SK-N-SH treated with all-trans-retinoic acid at 6 μM for 48 hours (cell line): ENCODE measurements at regions not wholly inside any gene's neighbourhood (a gene's known extent, or its start where the extent isn't known, plus 50 kb on each side); places are given as distances from the start of the nearest gene placed in this dataset.

Experiments
- ATAC-seq: fragments of 200-7000 bp; cut with Tn5 transposase; 3 replicates; pipeline ENCODE4 v1.9.1; 2020; ENCODE audit warnings: mild to moderate bottlenecking, moderate library complexity
- BACH2 ChIP-seq: fragments of 250-450 bp; sonication (Bioruptor Pico); IDR thresholded peaks from 2 replicates; pipeline ENCODE4 v1.9.0; 2021; ENCODE audit warnings: mild to moderate bottlenecking, borderline replicate concordance
- CSDC2 ChIP-seq: fragments of 250-450 bp; sonication (Bioruptor Pico); IDR thresholded peaks from 2 replicates; pipeline ENCODE4 v1.5.0; 2020; ENCODE audit warnings: mild to moderate bottlenecking, moderate library complexity
- ESRRG ChIP-seq: fragments of 250-450 bp; sonication (Bioruptor Pico); IDR thresholded peaks from 2 replicates; pipeline ENCODE4 v1.6.1; 2021; ENCODE audit warnings: mild to moderate bottlenecking
- GLIS3 ChIP-seq: fragments of 250-450 bp; sonication (Bioruptor Pico); IDR thresholded peaks from 2 replicates; pipeline ENCODE4 v1.5.0; 2020; ENCODE audit warnings: mild to moderate bottlenecking, moderate library complexity
- ISL1 ChIP-seq: fragments of 250-450 bp; sonication (Bioruptor Pico); IDR thresholded peaks from 2 replicates; pipeline ENCODE4 v2.1.2; 2022; ENCODE audit warnings: mild to moderate bottlenecking, moderate library complexity
- OSR1 ChIP-seq: fragments of 250-450 bp; sonication (Bioruptor Pico); IDR thresholded peaks from 2 replicates; pipeline ENCODE4 v1.8.0; 2022; ENCODE audit warnings: moderate library complexity, mild to moderate bottlenecking, inconsistent platforms
- PPARA ChIP-seq: fragments of 250-450 bp; sonication (Bioruptor Pico); IDR thresholded peaks from 2 replicates; pipeline ENCODE4 v1.5.0; 2020; ENCODE audit warnings: mild to moderate bottlenecking, borderline replicate concordance
- SNAI2 ChIP-seq: fragments of 250-450 bp; sonication (Bioruptor Pico); IDR thresholded peaks from 2 replicates; pipeline ENCODE4 v1.5.0; 2020; ENCODE audit warnings: mild to moderate bottlenecking, moderate library complexity
- TOX ChIP-seq: fragments of 250-450 bp; sonication (Bioruptor Pico); IDR thresholded peaks from 2 replicates; pipeline ENCODE4 v1.8.0; 2021; ENCODE audit warnings: mild to moderate bottlenecking, moderate library complexity, borderline replicate concordance
- ZC3H10 ChIP-seq: fragments of 250-450 bp; sonication (Bioruptor Pico); IDR thresholded peaks from 2 replicates; pipeline ENCODE4 v1.5.1; 2021; ENCODE audit warnings: mild to moderate bottlenecking, moderate library complexity
- ZFP30 ChIP-seq: fragments of 450-650 bp; formaldehyde crosslinking; IDR thresholded peaks from 2 replicates; pipeline ENCODE4 v1.5.0; 2022; ENCODE audit warnings: mild to moderate bottlenecking, moderate library complexity
- ZNF565 ChIP-seq: fragments of 450-650 bp; formaldehyde crosslinking; conservative IDR thresholded peaks from 2 replicates; pipeline ENCODE4 v1.5.0; 2020; ENCODE audit warnings: low read depth, mild to moderate bottlenecking, moderate library complexity
- ZNF70 ChIP-seq: fragments of 450-650 bp; formaldehyde crosslinking; IDR thresholded peaks from 2 replicates; pipeline ENCODE4 v1.5.0; 2020; ENCODE audit warnings: mild to moderate bottlenecking, moderate library complexity
- ZNF8 ChIP-seq: fragments of 450-650 bp; formaldehyde crosslinking; IDR thresholded peaks from 2 replicates; pipeline ENCODE4 v1.5.0; 2020; ENCODE audit warnings: mild to moderate bottlenecking, moderate library complexity
- TF ChIP-seq, protein P1 (sequence below): fragments of 250-450 bp; sonication (Bioruptor Pico); IDR thresholded peaks from 2 replicates; pipeline ENCODE4 v1.8.0; 2021; ENCODE audit warnings: low read depth, mild to moderate bottlenecking, moderate library complexity, borderline replicate concordance
- TF ChIP-seq, protein P2 (sequence below): fragments of 250-450 bp; sonication (Bioruptor Pico); IDR thresholded peaks from 2 replicates; pipeline ENCODE4 v1.8.0; 2020; ENCODE audit warnings: mild to moderate bottlenecking, moderate library complexity, borderline replicate concordance
- TF ChIP-seq, protein P3 (sequence below): fragments of 250-450 bp; sonication (Bioruptor Pico); IDR thresholded peaks from 2 replicates; pipeline ENCODE4 v1.5.1; 2020; ENCODE audit warnings: low read depth, mild to moderate bottlenecking, moderate library complexity
- TF ChIP-seq, protein P4 (sequence below): fragments of 250-450 bp; sonication (Bioruptor Pico); IDR thresholded peaks from 2 replicates; pipeline ENCODE4 v1.5.1; 2021; ENCODE audit warnings: mild to moderate bottlenecking, moderate library complexity
- TF ChIP-seq, protein P5 (sequence below): fragments of 250-450 bp; sonication (Bioruptor Pico); IDR thresholded peaks from 2 replicates; pipeline ENCODE4 v1.5.0; 2020; ENCODE audit warnings: mild to moderate bottlenecking, moderate library complexity

DNA sequence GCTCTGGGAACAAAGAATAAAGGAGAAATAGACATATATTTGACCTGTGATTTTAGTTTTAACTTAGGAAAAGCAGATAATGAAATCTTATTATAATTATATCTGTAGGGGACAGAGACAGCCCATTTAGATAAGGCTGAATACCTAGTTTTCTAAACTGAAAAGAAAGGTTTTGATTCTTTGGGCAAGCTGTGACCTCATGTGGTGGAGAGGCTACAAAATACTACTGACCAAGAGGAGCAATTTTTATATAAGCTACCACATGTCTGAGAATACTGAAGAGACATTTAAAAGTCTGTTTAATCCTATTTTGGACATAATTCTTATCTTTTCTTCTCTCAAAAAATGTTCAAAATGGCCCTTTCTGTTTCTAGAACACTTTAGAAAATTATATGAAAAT is 271.0 kb downstream of the MTERF1 start:
- TF ChIP-seq PPARA (CRISPR knock-in tag) = no peak
- no peak for TF ChIP-seq TOX (CRISPR knock-in tag)
- TF ChIP-seq, protein P1, sequence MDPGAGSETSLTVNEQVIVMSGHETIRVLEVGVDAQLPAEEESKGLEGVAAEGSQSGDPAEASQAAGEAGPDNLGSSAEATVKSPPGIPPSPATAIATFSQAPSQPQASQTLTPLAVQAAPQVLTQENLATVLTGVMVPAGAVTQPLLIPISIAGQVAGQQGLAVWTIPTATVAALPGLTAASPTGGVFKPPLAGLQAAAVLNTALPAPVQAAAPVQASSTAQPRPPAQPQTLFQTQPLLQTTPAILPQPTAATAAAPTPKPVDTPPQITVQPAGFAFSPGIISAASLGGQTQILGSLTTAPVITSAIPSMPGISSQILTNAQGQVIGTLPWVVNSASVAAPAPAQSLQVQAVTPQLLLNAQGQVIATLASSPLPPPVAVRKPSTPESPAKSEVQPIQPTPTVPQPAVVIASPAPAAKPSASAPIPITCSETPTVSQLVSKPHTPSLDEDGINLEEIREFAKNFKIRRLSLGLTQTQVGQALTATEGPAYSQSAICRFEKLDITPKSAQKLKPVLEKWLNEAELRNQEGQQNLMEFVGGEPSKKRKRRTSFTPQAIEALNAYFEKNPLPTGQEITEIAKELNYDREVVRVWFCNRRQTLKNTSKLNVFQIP (CRISPR knock-in tag) = no peak
- TF ChIP-seq ZNF565 (CRISPR knock-in tag) = no peak
- TF ChIP-seq ZC3H10 (CRISPR knock-in tag) = no peak
- TF ChIP-seq OSR1 (CRISPR knock-in tag) = no peak
- no peak for TF ChIP-seq SNAI2
- no peak for TF ChIP-seq ESRRG (CRISPR knock-in tag)
- TF ChIP-seq, protein P2, sequence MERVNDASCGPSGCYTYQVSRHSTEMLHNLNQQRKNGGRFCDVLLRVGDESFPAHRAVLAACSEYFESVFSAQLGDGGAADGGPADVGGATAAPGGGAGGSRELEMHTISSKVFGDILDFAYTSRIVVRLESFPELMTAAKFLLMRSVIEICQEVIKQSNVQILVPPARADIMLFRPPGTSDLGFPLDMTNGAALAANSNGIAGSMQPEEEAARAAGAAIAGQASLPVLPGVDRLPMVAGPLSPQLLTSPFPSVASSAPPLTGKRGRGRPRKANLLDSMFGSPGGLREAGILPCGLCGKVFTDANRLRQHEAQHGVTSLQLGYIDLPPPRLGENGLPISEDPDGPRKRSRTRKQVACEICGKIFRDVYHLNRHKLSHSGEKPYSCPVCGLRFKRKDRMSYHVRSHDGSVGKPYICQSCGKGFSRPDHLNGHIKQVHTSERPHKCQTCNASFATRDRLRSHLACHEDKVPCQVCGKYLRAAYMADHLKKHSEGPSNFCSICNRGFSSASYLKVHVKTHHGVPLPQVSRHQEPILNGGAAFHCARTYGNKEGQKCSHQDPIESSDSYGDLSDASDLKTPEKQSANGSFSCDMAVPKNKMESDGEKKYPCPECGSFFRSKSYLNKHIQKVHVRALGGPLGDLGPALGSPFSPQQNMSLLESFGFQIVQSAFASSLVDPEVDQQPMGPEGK (CRISPR knock-in tag) = no peak
- TF ChIP-seq, protein P3, sequence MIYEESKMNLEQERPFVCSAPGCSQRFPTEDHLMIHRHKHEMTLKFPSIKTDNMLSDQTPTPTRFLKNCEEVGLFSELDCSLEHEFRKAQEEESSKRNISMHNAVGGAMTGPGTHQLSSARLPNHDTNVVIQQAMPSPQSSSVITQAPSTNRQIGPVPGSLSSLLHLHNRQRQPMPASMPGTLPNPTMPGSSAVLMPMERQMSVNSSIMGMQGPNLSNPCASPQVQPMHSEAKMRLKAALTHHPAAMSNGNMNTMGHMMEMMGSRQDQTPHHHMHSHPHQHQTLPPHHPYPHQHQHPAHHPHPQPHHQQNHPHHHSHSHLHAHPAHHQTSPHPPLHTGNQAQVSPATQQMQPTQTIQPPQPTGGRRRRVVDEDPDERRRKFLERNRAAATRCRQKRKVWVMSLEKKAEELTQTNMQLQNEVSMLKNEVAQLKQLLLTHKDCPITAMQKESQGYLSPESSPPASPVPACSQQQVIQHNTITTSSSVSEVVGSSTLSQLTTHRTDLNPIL = no peak
- TF ChIP-seq CSDC2 (CRISPR knock-in tag) = no peak
- no peak for TF ChIP-seq GLIS3 (CRISPR knock-in tag)
- TF ChIP-seq, protein P4, sequence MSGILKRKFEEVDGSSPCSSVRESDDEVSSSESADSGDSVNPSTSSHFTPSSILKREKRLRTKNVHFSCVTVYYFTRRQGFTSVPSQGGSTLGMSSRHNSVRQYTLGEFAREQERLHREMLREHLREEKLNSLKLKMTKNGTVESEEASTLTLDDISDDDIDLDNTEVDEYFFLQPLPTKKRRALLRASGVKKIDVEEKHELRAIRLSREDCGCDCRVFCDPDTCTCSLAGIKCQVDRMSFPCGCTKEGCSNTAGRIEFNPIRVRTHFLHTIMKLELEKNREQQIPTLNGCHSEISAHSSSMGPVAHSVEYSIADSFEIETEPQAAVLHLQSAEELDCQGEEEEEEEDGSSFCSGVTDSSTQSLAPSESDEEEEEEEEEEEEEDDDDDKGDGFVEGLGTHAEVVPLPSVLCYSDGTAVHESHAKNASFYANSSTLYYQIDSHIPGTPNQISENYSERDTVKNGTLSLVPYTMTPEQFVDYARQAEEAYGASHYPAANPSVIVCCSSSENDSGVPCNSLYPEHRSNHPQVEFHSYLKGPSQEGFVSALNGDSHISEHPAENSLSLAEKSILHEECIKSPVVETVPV = no peak
- TF ChIP-seq ZNF8 (CRISPR knock-in tag) = no peak
- TF ChIP-seq BACH2 (CRISPR knock-in tag) = no peak
- TF ChIP-seq ZFP30 (CRISPR knock-in tag) = no peak
- peak; percentile 34; the same call in 1 of the 3 replicates for ATAC-seq

DNA sequence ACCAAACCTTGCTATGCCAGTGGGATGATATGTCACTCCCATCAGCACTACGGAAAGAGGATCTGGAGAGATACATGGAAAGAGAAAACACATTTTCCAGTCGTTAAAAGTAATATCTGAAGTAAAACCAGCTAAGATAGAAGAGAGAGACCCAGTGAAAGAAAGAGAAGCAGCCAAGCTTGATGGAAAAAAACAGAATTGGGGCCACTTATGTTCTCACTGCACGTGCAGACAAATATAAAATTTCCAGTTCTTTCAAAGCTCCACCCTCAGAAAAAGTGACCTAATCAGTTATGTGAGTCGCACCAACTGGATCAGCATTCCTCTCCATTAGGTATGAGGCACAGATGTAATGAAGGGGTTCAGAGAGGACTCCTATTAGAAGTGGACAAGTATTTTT is 266.1 kb downstream of the MTERF1 start:
- no peak for ATAC-seq
- TF ChIP-seq PPARA (CRISPR knock-in tag) = no peak
- no peak for TF ChIP-seq ISL1 (CRISPR knock-in tag)
- no peak for TF ChIP-seq ZNF70 (CRISPR knock-in tag)
- no peak for TF ChIP-seq ESRRG (CRISPR knock-in tag)
- no peak for TF ChIP-seq TOX (CRISPR knock-in tag)
- TF ChIP-seq, protein P4 = no peak
- no peak for TF ChIP-seq ZC3H10 (CRISPR knock-in tag)
- TF ChIP-seq, protein P2 (CRISPR knock-in tag) = no peak
- no peak for TF ChIP-seq OSR1 (CRISPR knock-in tag)
- TF ChIP-seq, protein P5, sequence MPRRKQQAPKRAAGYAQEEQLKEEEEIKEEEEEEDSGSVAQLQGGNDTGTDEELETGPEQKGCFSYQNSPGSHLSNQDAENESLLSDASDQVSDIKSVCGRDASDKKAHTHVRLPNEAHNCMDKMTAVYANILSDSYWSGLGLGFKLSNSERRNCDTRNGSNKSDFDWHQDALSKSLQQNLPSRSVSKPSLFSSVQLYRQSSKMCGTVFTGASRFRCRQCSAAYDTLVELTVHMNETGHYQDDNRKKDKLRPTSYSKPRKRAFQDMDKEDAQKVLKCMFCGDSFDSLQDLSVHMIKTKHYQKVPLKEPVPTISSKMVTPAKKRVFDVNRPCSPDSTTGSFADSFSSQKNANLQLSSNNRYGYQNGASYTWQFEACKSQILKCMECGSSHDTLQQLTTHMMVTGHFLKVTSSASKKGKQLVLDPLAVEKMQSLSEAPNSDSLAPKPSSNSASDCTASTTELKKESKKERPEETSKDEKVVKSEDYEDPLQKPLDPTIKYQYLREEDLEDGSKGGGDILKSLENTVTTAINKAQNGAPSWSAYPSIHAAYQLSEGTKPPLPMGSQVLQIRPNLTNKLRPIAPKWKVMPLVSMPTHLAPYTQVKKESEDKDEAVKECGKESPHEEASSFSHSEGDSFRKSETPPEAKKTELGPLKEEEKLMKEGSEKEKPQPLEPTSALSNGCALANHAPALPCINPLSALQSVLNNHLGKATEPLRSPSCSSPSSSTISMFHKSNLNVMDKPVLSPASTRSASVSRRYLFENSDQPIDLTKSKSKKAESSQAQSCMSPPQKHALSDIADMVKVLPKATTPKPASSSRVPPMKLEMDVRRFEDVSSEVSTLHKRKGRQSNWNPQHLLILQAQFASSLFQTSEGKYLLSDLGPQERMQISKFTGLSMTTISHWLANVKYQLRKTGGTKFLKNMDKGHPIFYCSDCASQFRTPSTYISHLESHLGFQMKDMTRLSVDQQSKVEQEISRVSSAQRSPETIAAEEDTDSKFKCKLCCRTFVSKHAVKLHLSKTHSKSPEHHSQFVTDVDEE (CRISPR knock-in tag) = no peak
